Stomach (tissue), 8 donors: ENCODE measurements at regions not wholly inside any gene's neighbourhood (a gene's known extent, or its start where the extent isn't known, plus 50 kb on each side); places are given as distances from the start of the nearest gene placed in this dataset.

Experiments
- DNase-seq, 2 donors: peaks; one replicate each; pipeline versions ENCODE4 v3.0.0 to v3.0.0-alpha.2; 2013 to 2019
- H3K27ac ChIP-seq, 5 donors: fragments of 200-600 bp in 4 of 5; sonication (generic) in 4 of 5; one replicate each; pipeline ENCODE4 v1.5.1; 2013 to 2019; ENCODE audit warnings: mild to moderate bottlenecking in 1 of 5, moderate library complexity in 1 of 5
- H3K27me3 ChIP-seq, 3 donors: fragments of 200-600 bp; sonication (generic); one replicate each; pipeline ENCODE4 v1.5.1; 2017 to 2019; ENCODE audit warnings: mixed run types in 1 of 3
- H3K36me3 ChIP-seq, 4 donors: fragments of 200-600 bp; sonication (generic); 1 replicate in 3 of 4; 2 replicates in 1 of 4; pipeline ENCODE4 v1.5.1; 2016 to 2019
- H3K4me1 ChIP-seq, 4 donors: fragments of 200-600 bp; sonication (generic); one replicate each; pipeline ENCODE4 v1.5.1; 2016 to 2019
- H3K4me3 ChIP-seq, 4 donors: fragments of 200-600 bp; sonication (generic) in 3 of 4; one replicate each; pipeline ENCODE4 v1.5.1; 2016 to 2019; ENCODE audit warnings: mild to moderate bottlenecking in 1 of 4
- H3K9me3 ChIP-seq, 4 donors: fragments of 200-600 bp; sonication (generic); one replicate each; pipeline ENCODE4 v1.5.1; 2016 to 2019
- EP300 ChIP-seq: sonication (generic); formaldehyde crosslinking; IDR thresholded peaks from one replicate; pipeline ENCODE4 v1.6.1; 2017; ENCODE audit warnings: antibody characterized with exemption
- POLR2A ChIP-seq, 4 donors: fragments of 450-650 bp; IDR thresholded peaks; one replicate each; pipeline ENCODE4 v1.6.1; 2016; ENCODE audit warnings: antibody characterized with exemption in 4 of 4, control low read depth in 2 of 4, mild to moderate bottlenecking in 1 of 4, moderate library complexity in 1 of 4
- POLR2AphosphoS5 ChIP-seq, 3 donors: sonication (generic); formaldehyde crosslinking; IDR thresholded peaks; one replicate each; pipeline ENCODE4 v1.6.1; 2016; ENCODE audit warnings: antibody characterized with exemption in 3 of 3
- WGBS, 5 donors: extraction: QIAGEN DNeasy Blood & Tissue Kit in 3 of 5; methylation state at CpG; one replicate each; pipeline versions ENCODE4 v1.1.5 to v1.1.7; 2013 to 2018; 5-methylcytosine and 5-hydroxymethylcytosine counted together
- intact Hi-C: fragments of 100-400 bp; cut with DNase I; formaldehyde crosslinking; loops from one replicate; pipeline ENCODE4 v1.15.1; 2023; ENCODE audit warnings: low total_unique reads
- TF ChIP-seq, protein P1 (sequence below), 7 experiments: fragments of 450-650 bp in 4 of 7; fragments of 200-600 bp in 3 of 7; sonication (generic) in 3 of 7; IDR thresholded peaks; one replicate each; pipeline ENCODE4 v1.5.1; 2016 to 2019; ENCODE audit warnings: antibody characterized with exemption in 7 of 7, control low read depth in 2 of 7, mild to moderate bottlenecking in 1 of 7
- donor health status: healthy with polysubstance abuse.
- donor health status: Bipolar disorder and iron deficiency.
- donor health status: healthy.

DNA sequence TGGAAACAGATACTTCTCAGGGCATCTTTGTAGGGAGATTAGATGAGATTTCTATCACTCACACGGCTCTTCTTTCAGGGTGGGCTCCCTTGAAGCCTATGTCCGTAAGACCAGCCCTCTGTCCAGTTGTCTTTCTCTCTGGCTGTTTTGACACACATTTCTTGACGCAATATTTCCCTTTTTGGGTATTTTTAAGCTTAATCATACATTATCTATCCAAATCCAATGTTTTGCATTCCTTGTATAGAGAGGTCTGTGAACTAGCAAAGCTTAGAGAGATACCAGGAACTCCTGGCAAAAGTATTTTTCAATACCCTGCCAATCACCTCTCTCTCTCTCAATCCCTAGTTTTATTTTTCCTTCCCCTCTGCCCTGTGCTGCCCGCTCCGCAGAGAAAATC is 79.3 kb downstream of the EOMES start:
- H3K4me1 ChIP-seq = peaks cover 4 to 20% (median 9%) of the 10 kb centered on the region in 4 donors
- intact Hi-C loops = no loop called here
- H3K4me3 ChIP-seq = no peak overlapping the region
- H3K27ac ChIP-seq = no peak overlapping the region
- 78 to 83% (median 80%) methylated on average over 5 of the region's 5 CpGs for WGBS, 5 donors
- no peaks in the 10 kb centered on the region for H3K27me3 ChIP-seq
- no peaks in the 10 kb centered on the region for H3K36me3 ChIP-seq
- H3K9me3 ChIP-seq = no peaks in the 10 kb centered on the region
- TF ChIP-seq POLR2AphosphoS5 (IDR thresholded peaks at IDR 0.05) (no peak), POLR2A (IDR thresholded peaks at IDR 0.05) (no peak), EP300 (no peak)
- TF ChIP-seq, protein P1, sequence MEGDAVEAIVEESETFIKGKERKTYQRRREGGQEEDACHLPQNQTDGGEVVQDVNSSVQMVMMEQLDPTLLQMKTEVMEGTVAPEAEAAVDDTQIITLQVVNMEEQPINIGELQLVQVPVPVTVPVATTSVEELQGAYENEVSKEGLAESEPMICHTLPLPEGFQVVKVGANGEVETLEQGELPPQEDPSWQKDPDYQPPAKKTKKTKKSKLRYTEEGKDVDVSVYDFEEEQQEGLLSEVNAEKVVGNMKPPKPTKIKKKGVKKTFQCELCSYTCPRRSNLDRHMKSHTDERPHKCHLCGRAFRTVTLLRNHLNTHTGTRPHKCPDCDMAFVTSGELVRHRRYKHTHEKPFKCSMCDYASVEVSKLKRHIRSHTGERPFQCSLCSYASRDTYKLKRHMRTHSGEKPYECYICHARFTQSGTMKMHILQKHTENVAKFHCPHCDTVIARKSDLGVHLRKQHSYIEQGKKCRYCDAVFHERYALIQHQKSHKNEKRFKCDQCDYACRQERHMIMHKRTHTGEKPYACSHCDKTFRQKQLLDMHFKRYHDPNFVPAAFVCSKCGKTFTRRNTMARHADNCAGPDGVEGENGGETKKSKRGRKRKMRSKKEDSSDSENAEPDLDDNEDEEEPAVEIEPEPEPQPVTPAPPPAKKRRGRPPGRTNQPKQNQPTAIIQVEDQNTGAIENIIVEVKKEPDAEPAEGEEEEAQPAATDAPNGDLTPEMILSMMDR (IDR thresholded peaks at IDR 0.05) = no peak
- DNase-seq = no peak

DNA sequence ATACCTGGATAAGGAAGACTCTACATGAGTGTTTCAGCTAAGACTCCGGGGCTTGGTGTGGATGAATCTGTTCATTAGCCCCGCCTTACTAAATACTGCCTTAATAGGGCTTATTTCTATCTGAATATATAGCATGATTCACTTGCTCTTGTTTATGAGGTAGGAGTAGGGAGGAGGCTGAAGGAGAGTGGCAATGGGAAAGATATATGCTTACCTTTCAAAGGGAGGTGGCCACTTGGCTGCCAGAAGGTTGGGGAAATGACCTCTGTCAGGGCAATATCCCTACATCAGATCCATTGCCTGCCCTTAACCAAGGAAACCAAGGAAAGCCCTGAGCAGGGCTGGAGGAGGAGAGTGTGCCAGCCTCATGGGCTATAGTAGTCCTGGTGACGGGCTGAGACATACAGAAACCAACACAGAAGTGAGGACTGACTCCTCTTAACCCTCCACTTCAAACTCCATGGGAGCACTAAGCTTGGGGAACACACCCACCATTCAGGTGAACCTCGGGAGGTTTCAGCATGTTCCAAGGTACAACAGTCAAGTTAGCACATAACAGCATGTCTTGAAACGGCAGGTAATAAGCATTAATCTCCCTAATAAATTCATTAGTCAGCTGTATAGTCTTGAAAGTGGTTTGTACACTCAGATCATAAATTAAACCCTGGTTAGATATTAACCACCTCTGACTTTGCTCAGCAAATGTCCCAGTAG is 80.1 kb downstream of the EOMES start:
- no peak overlapping the region for H3K4me3 ChIP-seq

DNA sequence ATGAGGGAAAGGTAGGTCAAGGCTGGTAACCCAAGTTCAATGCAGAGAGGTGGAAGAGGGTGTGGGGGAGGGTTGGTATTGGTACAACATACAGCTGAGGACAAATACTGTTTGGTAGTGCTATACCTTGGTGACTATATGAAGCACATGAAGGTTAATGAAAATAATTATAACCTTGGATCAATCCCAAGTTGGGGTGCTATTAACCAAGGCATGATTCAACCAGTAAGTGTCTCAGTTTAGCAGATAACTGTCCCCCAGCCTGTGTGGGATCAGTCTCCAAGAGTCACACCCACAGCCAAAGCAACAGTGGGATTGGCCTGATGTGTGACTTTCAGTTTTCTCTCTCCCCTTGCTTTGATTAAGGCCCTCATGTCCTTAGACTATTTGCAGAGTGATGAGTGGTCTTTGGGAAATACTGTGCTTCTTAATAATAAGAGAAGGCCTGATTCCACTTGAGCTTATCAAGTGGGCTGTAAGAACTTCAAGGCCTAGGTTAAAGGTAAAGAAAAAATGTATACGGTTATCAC is 80.8 kb downstream of the EOMES start:
- intact Hi-C loops = no loop called here

More for the DNA sequence above, 80.1 kb downstream of the EOMES start:
- peak in 1 of 2 donors; percentile 63 for DNase-seq
- Histone ChIP-seq H3K4me1 (peaks cover 4 to 20% (median 9%) of the 10 kb centered on the region in 4 donors), H3K36me3 (no peaks in the 10 kb centered on the region), H3K27me3 (no peaks in the 10 kb centered on the region), H3K9me3 (no peaks in the 10 kb centered on the region), H3K27ac (peak overlapping the region in 3 of 5 donors; percentile 16 to 77 (median 55))
- 55 to 72% (median 61%) methylated on average over 5 of the region's 5 CpGs for WGBS, 5 donors
- no peak for TF ChIP-seq POLR2AphosphoS5 (IDR thresholded peaks at IDR 0.05)
- TF ChIP-seq, protein P1 (IDR thresholded peaks at IDR 0.05) = no peak
- no peak for TF ChIP-seq EP300
- no peak for TF ChIP-seq POLR2A (IDR thresholded peaks at IDR 0.05)
- intact Hi-C loops = no loop called here

DNA sequence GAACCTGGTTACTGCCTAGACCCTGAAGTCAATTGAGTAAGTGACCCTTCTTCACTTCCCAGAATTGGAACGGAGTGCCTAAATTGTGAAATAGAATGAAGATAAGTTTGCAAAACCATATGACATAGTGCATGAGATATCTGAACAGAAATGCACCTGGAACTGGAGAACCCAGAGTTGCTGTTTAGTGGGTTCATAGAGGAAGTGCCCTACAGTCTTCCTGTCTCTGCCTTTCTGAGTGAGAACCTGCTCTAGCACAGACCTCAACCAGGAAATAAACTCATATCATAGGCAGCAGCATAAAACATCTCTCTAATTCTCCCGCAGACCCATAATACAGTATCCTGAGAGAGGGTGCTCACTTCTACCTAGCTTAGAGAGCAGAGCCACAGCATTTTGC is 82.9 kb downstream of the EOMES start:
- H3K9me3 ChIP-seq = no peaks in the 10 kb centered on the region
- H3K27me3 ChIP-seq = no peaks in the 10 kb centered on the region
- DNase-seq = no peak
- intact Hi-C loops = no loop called here
- H3K4me3 ChIP-seq = no peak overlapping the region
- H3K27ac ChIP-seq = no peak overlapping the region
- TF ChIP-seq POLR2A (IDR thresholded peaks at IDR 0.05) (no peak), EP300 (no peak), POLR2AphosphoS5 (IDR thresholded peaks at IDR 0.05) (no peak)
- TF ChIP-seq, protein P1 (IDR thresholded peaks at IDR 0.05) = no peak
- WGBS, 5 donors = 75 to 85% (median 80%) methylated on average over 2 of the region's 2 CpGs
- H3K36me3 ChIP-seq = no peaks in the 10 kb centered on the region
- peaks cover 8 to 32% (median 11%) of the 10 kb centered on the region in 4 donors for H3K4me1 ChIP-seq

More for the DNA sequence above, 80.8 kb downstream of the EOMES start:
- no peaks in the 10 kb centered on the region for H3K9me3 ChIP-seq
- peak overlapping the region in 1 of 5 donors; percentile 16 for H3K27ac ChIP-seq
- no peaks in the 10 kb centered on the region for H3K27me3 ChIP-seq
- no peak for DNase-seq
- no peak overlapping the region for H3K4me3 ChIP-seq
- H3K4me1 ChIP-seq = peaks cover 4 to 20% (median 9%) of the 10 kb centered on the region in 4 donors
- WGBS, 5 donors = 32 to 69% (median 60%) methylated on average over 1 of the region's 1 CpG
- no peaks in the 10 kb centered on the region for H3K36me3 ChIP-seq
- TF ChIP-seq POLR2AphosphoS5 (IDR thresholded peaks at IDR 0.05) (no peak), POLR2A (IDR thresholded peaks at IDR 0.05) (no peak), EP300 (no peak)
- TF ChIP-seq, protein P1 (IDR thresholded peaks at IDR 0.05) = no peak
